ENCODE measurements at regions not wholly inside any gene's neighbourhood (a gene's known extent, or its start where the extent isn't known, plus 50 kb on each side); places are given as distances from the start of the nearest gene placed in this dataset.
A peak's percentile ranks its signal among the peaks of the same experiment; 100 is the strongest.

DNA sequence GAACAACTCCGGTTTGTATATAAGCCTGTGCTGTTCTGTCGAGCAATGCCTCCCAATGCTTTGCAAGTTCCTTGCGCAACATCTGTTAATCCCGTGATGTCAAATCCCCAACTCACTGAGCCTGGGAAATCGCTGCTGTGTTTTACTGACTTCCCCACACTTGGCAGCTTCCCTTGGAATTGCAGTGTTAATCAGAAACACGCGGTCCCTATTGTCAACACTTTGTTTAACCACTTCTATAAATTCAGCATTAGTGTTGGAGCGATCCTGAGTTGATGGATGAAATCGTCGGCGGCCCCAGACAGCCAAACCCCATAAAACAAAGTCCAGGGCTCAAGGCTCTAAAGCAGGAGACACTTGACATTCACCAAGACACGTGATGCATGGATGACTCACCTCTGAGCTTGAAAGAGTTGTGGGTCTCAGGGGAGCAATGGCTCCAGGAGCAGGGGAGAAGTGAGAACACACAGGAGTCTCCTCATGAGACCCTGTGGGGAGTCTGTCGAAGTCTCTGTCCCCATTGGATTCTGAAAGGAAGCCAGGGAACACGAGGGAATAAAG lies 555.3 kb downstream of the MIAT start:
- no peak for DNase-seq

DNA sequence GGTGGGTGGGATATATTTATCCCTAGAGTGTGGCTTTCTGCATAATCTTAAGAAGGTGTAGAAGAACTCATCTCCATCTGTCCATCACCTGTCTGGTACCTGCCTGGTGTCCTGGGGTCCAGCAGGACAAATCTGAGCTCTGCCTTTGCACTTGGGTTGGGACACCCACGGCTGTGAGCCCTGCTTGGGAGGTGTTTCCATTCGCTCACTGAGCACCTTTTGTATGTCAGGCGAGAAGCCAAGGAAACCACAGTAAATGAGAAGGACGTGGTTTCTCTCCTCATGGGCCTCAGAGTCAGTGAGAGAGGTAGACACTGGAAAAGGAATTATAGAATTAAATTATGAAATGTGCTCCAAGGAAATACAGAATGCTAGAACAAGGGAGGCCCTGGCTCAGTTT lies 555.9 kb downstream of the MIAT start:
- DNase-seq = no peak

DNA sequence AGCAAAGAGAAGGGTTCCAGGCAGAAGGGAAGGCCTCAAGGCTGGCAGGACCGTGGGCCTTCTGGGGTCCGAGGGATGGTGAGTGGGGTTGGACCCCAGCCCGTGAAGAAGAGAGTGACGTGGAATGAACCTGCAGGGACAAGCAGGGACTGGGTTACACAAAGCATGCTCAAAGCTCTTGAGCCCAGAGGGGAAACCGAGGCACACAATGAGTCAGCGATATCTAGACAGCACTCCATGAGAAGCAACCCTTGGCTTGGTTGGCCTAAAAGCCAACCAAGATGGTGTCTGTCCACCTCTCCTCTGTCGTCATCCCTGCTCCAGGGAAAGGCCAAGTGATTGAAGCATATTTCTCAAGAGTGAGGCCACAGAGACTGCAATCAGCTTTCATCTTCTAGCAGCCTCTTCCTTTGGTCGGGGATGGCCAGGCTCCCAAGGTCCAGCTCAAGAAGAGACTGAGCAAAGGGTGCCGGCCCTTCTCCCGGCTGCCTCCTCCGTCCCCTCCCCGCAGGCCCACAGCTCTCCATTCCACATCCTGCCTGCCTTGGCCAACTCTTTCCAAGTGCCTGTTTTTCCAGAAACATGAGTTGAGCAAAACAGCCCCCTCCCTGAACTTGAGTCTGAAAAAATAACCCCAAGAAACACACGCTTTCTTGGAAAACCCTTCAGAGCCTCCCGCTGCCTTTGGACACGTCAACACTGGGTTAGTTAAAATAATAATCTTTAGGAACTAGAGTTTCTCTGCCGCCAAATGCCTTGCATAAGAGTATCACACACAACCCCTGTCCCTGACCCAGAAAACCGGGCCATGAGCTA lies 556.6 kb downstream of the MIAT start:
- DNase-seq = no peak

DNA sequence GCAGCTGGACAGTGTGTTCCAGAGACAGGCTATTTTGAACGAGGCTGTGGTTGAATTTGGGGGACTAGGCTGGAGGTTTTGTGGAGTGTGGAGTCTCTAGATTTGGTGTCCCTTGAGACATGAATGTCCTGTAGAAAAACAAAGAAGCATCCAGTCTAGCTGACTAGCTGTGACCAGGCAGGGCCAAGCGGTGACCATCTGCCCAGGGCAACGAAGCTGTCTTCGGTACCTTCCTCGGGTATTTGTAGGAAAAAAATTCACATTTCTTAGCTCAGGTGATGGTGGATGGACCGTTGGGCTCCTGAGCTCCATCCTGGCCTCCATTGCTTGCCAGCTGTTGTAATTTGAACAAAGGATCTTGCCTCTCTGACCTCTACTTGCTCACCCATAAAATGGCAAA lies 557.3 kb downstream of the MIAT start:
- no peak for DNase-seq

DNA sequence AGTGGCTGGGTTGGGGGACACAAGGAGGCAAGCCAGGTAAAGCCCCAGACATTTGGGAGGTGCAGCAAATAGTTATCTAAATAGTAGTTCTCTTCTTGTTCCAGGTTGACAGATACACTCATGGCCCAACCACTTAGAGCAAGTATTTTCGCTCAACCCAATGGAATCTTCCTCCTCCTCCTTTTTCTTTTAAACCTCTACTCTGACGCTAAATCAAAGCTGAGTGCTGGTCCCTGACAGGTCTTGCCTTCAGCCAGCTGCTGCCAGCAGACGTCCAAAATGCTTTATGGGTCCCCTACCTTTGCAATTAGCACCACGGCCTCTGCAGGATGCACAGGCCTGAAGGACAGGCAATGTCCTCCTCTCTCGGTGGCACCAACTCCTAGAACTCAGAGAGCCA lies 558.5 kb downstream of the MIAT start:
- no peak for DNase-seq

DNA sequence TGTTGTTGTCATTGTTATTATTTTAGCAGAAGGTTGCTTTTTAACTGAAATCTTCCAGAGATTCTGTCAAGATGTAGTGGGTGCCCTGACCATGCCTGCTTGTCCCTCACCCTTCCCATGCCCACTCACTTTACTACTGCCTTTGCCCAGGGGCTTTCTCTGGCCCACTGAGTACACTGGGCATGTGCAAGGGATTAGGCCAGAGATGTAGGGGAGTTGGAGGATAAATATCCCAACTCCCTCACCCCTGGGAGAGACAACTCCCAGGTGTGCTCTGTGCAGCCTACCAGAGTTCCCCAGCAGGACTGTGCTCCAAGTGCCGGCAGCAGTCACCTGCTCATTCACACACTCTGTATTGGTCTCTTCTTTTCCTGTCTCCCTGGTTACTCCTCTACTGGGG lies 559.1 kb downstream of the MIAT start:
- DNase-seq = no peak

DNA sequence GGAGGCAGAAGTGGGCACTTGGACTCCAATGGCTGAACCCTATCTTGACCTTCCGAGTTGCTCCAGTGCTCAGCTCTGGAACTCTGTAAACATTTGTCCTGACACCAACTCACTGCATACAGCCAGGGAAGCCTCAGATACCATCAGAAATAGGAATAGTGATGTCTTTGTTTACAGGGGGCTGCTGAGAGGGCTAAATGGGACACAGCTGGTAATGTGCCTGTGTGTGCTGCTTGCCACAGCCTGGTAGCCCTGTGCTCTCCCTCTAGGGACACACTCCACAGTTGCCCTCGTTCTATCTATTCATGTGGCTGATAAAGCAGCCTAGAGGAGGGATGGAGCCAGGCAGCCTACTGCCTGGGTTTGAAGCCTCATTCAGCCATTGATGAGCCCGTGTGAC lies 559.8 kb downstream of the MIAT start:
- no peak for DNase-seq

DNA sequence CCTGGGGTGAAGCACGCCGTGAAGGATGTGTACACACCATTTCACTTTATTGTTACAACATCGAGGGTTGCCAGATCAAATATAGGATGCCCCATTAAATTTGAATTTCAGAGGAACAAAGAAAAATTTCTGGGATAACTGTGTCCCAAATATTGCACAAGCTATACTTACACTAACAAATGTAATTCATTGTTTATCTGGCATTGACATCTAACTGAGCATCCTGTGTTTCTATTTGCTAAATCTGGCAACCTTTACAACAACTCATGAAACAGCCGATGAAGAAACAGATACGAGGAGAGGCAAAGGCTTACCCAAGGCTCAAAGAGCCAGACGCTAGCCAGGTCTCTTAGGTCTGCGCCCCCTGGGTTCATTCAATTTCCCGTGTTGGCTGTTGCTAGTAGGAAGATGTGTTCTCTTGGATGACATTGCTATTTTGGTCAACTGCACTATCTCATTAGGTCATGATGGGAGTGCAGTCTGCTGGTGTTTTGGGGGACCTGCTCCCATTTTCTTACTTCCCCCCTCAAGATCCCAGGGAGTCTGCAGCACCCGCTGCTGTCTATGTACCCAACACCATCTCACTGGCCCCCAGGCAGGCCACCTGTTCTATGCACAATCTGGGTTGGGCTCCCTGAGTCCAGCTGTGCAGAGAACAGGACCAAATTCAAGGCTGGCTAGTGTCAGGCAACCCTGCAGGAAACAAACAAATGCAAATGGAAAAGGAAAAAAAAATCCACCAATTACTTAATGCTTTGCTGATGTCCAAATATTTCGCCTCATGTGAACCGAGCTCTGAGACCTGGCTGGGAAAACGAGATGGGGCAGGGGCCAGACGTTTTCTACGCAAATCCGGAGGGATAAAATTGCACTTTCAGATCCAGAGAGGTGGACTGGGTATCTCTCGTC lies 560.9 kb downstream of the MIAT start:
- no peak for DNase-seq

DNA sequence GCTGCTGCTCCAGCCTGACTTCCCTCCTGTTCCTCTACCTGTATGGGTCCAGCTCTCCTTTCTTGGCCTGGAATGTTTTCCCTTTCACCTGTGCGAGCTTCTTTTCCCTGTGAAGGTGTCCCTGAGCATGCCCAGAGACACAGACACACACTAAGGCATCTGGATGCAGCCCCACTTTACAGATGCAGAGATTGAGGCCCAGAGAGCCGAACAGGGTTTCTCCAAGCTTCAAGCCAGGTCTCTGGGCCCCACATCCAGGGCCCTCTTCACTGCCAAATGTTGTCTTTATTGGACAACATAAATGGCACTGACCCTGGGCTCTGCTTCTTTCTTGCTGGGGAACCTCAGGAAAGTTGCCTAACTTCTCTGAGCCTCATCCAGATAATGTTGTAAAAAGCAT lies 561.6 kb downstream of the MIAT start:
- no peak for DNase-seq

DNA sequence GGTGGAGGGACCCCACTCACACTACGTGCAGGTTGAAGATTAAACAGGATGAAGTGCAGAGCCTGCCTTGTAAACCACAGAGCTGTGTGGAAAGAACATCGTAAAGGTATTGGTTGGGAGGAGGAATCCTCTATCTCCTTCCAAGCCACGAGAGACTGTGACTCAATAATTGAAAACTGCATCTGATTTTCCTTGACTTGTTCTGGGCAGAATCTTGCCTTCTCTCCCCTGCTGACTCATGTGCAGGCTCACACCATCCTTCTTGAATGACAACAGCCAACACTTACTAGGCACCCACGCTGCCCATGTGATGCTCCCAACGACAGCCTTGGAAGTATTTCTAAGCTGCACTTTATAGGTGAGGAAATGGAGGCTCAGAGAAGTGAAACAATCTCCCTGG lies 563.0 kb downstream of the MIAT start:
- no peak for DNase-seq

DNA sequence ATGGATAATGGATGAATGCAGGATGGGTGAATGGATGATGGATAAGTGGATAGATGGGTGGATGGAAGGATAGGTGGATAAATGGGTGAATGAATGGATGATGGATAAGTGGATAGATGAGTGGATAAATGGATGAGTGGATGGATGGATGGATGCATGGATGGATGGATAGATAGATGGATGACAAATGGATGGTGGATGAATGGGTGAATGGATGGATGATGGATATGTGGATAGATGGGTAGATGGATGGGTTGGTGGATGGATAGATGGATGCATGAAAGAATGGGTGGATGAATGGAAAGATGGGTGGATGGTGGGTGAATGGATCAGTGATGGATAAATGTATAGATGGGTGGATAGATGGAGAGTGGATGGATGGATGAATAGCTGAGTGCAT lies 564.8 kb downstream of the MIAT start:
- DNase-seq = no peak

DNA sequence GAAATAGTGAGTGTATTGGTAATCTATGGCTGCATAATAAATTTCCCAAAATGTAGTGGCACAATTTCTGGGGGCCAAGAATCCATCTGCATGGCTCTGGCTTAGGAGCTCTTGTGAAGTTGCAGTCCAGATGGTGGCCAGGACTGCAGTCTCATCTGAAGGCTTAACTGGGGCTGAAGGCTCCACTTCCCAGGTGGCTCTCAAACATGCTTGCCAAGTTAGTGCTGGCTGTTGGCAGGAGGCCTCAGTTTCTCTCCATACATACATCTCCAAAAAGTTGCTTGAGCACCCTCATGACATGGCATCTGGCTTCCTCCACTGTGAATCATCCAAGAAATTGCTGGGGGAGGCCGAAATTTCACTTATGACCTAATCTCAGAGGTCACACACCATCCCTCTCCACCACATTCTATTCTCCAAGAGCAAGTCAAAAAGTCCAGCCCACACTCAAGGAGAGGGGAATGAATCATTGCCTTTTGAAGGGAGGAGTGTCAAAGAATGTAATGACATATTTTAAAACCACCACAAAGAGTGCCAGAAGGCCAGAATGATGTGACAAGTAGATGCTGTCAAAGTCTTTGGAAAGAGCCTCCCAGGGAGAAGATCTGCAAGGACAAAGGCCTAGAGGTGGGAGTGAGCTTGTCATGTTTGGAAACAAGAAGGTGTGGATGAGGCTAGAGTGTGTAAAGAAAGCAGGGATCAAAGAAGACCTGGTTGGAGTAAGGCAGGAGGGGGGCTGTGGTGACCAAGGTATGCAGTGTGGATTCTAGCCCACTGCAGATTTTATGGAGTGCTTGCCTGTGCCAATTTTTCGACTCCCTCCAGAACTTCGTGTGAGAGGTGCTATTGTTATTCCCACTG lies 566.2 kb downstream of the MIAT start:
- peak; percentile 9 for DNase-seq

DNA sequence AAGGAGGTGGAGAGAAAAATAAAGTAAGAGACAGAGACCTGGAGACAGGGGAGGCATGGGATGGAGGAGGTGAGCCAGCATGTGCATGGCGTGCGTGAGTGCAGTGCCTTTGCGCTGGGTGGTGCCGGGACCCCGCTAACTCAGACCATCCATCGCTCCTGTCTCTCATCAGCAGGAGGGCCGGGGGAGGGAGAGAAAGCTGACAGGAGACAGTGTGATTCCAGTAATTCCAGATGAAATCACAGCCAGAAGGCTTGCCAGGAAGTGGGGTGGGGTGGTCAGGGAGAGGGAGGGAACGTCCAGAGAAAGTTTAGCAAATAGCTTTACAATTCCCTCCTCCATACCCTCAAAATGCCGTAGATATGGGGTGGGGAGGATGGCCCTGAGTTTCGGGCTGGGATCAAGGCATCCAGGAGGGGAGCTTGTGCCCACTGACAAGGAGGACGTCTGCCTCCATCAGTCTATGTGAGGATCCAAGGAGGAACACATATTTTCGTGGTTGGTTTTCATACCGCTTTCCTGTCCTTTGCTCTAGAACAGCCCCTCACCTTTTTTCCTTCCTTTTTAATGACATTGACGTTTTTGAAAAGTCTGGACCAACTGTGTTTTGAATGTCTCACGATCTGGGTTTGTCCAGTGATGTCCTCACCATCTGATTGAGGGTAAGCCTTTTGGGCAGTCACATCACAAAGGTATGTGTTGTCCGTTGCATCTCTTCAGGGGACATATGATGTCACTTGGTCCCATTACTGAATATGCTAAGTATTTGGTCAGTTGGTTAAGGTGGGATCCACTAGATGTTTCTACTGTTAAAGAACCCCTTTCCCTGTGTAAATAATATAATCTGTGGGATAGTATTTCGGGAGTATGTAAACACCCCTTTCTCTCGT lies 567.3 kb downstream of the MIAT start:
- DNase-seq = no peak

DNA sequence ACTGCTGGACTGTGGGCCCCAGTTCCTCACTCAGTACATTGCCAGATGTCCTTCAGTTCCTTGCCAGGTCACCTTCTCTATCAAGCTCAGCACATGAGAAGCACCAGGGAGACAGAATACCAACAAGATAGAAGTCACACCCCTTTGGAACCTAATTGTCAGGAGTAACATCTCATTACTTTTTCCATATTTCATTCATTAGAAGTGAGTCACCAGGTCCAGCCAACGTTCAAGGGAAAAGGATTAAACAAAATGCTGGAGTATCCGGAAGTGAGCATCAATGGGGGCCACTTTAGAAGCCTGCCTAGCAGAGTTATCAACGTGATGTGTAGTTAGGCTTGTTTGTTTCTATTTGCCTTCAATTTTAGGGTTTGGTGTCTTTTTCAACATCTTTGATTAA lies 569.3 kb downstream of the MIAT start:
- no peak for DNase-seq

DNA sequence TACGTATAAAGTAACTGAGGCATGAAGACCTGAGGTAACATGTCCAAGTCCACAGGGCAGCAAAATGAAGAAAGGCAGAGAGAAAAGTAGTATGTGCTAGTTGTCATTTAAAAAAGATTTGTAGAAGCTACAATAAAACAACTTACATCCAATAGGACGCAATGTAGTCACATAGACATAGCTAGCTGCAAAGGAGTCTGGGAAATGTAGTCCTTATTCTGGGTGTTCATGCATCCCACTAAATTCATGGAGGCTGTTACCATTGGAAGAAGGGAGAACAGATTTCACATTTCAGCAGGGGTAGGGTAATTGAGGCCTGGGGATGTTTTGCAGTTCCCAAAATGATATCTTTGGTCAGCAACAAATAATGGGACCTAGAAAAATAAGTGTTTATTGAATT lies 571.4 kb downstream of the MIAT start:
- no peak for DNase-seq

DNA sequence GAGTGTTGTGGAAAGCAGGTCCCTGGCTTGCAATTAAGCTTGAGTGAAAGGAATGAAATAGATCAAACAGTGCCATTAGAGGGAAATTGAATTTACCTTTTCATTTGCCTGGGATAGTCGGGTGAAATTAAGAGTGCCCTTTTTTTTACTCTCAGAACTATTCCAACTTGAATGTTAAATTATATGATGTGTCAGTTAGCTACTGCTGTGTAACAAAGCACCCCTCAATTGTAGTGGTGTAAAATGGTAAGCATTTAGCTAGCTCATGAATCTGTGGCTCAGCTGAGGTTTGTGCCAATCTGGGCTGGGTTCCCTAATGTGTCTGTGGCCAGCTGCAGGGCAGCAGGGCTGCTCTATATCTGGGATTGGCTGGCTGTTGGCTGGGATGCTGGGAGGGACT lies 571.4 kb downstream of the MN1 start:
- DNase-seq = no peak

DNA sequence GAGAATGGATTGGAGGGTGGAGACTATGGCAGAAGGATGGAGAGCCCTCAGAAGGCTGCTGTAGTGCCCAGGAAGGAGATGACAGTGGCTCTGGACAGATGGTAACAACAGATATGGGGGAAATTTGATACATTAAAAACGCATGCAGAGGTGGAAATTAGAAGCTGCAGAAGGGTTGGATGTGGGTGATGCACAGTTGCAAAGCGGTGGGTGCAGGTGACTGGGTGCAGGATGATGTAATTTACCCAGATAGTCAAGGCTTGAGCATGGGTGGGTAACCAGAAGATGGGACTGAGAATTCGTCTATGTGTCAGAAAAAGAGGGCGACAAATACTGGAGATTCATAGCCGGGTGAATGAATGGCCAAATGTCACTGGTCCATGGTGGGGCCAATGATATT lies 570.3 kb downstream of the MN1 start:
- DNase-seq = no peak

DNA sequence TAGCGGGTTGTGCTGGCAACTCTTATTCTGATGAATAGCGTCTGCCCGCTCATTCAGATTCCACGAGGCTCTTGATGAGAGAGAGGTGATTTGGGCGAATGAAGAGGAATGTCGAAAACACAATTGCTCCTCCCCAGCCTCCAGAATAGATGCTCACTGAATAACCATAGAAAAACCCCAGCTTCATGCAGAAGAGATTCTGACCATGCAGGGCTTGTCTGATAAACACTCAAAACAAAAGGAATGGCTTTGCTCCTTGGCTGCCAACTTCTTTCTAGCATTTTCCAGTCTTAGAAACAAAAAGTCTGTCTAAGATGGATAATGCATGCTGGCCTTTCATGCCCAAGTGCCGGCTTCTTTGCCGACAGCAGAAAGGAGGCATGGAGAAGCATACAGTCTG lies 569.5 kb downstream of the MN1 start:
- no peak for DNase-seq

DNA sequence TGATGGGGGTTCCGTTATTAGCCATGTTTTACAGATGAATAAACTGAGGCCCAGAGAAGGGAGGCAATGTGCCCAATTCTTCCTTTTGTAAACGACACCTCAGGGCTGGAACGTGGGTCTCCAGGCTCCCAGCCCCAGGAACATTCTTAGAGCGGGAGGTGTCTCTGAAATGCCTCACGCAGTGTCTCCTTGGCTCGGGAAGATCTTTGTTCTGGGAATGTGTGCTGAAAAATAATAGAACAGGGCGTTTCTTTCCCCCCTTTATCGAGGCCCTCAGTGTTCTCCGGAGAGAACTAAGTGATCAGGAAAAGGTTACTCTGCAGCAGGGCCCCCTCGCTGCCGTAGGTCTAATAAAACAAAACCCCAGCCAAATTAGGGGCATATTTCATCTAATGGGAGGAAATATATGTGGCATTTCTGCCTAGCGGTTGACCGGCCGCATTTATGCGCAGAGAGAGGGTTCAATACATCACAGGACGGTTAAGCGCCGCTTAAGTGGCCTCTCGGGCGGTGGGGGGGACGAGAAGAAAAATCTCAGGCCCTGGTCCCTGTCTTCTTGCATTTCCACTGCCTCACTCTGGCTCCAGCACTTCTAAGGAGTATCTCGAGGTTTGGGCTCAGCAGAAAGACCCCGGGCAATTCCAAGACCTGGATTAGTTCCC lies 564.3 kb downstream of the MN1 start:
- DNase-seq = no peak

DNA sequence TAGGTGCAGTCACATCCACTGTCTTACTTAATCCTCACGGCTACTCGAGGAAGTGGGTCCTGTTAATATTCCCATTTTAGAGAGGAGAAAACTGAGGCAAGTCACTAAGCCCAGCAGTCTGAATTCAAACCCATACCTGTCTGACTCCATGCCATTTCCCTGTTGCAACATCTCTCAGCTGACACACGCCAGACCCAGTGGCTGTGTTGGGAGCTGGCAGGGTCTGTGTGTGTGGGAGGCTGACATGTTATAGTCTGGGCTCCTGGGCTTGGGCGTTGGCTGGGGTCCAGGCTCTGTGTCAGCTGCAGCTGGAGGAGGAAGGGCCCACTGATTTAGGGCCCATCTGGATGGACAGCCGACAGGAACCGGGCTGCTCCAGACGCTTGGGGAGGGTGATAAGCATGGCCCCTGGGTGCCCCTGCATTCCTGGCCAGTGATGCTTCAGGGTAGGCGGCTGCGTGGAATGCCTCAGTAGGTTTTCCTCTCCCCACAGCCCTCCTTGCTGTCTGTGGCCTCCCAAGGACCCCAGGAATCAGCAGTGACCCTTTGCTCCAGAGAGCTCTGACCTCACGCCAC lies 562.5 kb downstream of the MN1 start:
- DNase-seq = no peak

DNA sequence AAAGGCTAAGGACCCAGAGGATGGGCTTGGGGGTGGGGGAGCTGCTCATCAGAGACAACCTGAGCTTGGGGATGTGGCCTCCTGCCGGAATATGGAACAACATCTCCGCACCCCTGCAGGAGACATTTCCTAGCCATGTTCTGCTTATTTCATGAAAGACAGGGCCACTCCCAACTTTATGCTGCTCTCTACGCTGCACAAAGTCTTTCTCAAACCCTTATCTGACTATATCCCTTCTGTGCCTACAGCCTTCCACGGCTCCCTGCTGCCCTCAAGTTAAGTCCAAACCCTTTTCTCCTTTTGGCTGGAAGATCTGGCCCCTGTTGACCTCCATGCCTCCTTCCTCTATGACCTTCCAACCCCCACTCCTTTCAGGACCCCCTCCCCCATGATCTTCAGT lies 562.0 kb downstream of the MN1 start:
- DNase-seq = no peak

Measured in activated CD4-positive, alpha-beta T cell treated with anti-CD3 and anti-CD28 coated beads for 48 hours (primary cell).